Muscle layer of duodenum (tissue), 2 donors: ENCODE measurements at regions not wholly inside any gene's neighbourhood (a gene's known extent, or its start where the extent isn't known, plus 50 kb on each side); places are given as distances from the start of the nearest gene placed in this dataset.

ENCODE experiments used
- H3K27ac ChIP-seq: one replicate; pipeline ENCODE4 v1.7.0; 2013; ENCODE audit warnings: mild to moderate bottlenecking, low read length
- H3K27me3 ChIP-seq: one replicate; pipeline ENCODE4 v1.7.0; 2013; ENCODE audit warnings: low read depth, mild to moderate bottlenecking, control low read depth, low read length
- H3K36me3 ChIP-seq, 2 donors: one replicate each; pipeline ENCODE4 v1.7.0; 2013; ENCODE audit warnings: low read length in 2 of 2, control low read depth in 1 of 2, mild to moderate bottlenecking in 1 of 2; ENCODE audit not compliant: insufficient read depth in 2 of 2, control insufficient read depth in 1 of 2
- H3K4me1 ChIP-seq, 2 donors: one replicate each; pipeline ENCODE4 v1.7.0; 2013; ENCODE audit warnings: low read length in 2 of 2, mild to moderate bottlenecking in 2 of 2, control low read depth in 1 of 2, moderate library complexity in 1 of 2; ENCODE audit not compliant: insufficient read depth in 2 of 2, control insufficient read depth in 1 of 2
- H3K4me3 ChIP-seq, 2 donors: one replicate each; pipeline ENCODE4 v1.7.0; 2013; ENCODE audit warnings: low read length in 2 of 2, low read depth in 1 of 2, mild to moderate bottlenecking in 1 of 2
- H3K9me3 ChIP-seq, 2 donors: one replicate each; pipeline ENCODE4 v1.7.0; 2013; ENCODE audit warnings: low read length in 2 of 2, control low read depth in 1 of 2, mild to moderate bottlenecking in 1 of 2; ENCODE audit not compliant: control insufficient read depth in 1 of 2
- donor health status: healthy.

GRCh38 chr12:12018454-12018853 lies 52.3 kb upstream of the BCL2L14 start:
- no peak overlapping the region for H3K27ac ChIP-seq
- no peak overlapping the region for H3K4me3 ChIP-seq
- no peaks in the 10 kb centered on the region for H3K4me1 ChIP-seq

GRCh38 chr12:12019881-12020280 lies 50.9 kb upstream of the BCL2L14 start:
- no peaks in the 10 kb centered on the region for H3K27me3 ChIP-seq
- H3K27ac ChIP-seq: no peak overlapping the region
- no peaks in the 10 kb centered on the region for H3K36me3 ChIP-seq
- H3K4me3 ChIP-seq: no peak overlapping the region
- no peaks in the 10 kb centered on the region for H3K9me3 ChIP-seq
- H3K4me1 ChIP-seq: no peaks in the 10 kb centered on the region

More at GRCh38 chr12:12018454-12018853, 52.3 kb upstream of the BCL2L14 start:
- Histone ChIP-seq H3K27me3 (no peaks in the 10 kb centered on the region), H3K36me3 (no peaks in the 10 kb centered on the region), H3K9me3 (no peaks in the 10 kb centered on the region)

GRCh38 chr12:12020762-12021161 lies 50.0 kb upstream of the BCL2L14 start:
- Histone ChIP-seq H3K36me3 (no peaks in the 10 kb centered on the region), H3K27me3 (no peaks in the 10 kb centered on the region), H3K9me3 (no peaks in the 10 kb centered on the region), H3K4me1 (no peaks in the 10 kb centered on the region), H3K4me3 (no peak overlapping the region), H3K27ac (no peak overlapping the region)
